HG03060 (cell line): ENCODE measurements at regions not wholly inside any gene's neighbourhood (a gene's known extent, or its start where the extent isn't known, plus 50 kb on each side); places are given as distances from the start of the nearest gene placed in this dataset.
"Not testable (repeated sequence)": the region's sequence is repeated elsewhere in the genome, so short reads cannot be mapped to it uniquely, and the experiment has no call there.

Experiments used
- ATAC-seq: cut with Tn5 transposase; IDR thresholded peaks from one replicate; pipeline ENCODE4 v1.9.1; 2021; ENCODE audit warnings: low read depth, moderate number of reproducible peaks; ENCODE audit not compliant: unreplicated experiment

- ATAC-seq, result no peak
Observed at GRCh38 chr10:108586424-108586823, 1336.9 kb downstream of the XPNPEP1 start.

- ATAC-seq, result no peak
Observed at GRCh38 chr10:108583877-108584276, 1339.4 kb downstream of the XPNPEP1 start.

- ATAC-seq, result no peak
Observed at GRCh38 chr10:108582888-108583287, 1340.4 kb downstream of the XPNPEP1 start.

GRCh38 chr10:108582387-108582786, 1340.9 kb downstream of the XPNPEP1 start:
- no peak for ATAC-seq

DNA sequence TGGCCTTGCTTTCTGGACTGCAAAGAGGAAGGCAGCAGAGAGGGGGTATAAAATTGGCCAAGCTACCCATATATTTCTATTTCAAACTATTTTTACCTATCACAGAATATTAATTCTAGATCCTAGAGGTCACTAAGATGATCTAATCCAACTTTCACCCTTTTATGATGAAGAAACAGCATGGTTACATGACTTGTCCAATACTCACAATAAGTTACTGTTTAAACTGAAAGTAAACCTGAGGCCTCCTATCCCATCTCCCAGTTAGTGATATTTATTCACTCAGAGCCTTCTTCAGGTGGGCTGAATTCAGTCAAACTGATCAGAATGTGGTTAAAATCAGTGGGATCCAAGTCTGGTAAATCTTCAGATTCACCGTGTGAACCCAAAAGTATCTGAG, 1345.1 kb downstream of the XPNPEP1 start:
- ATAC-seq, result no peak

GRCh38 chr10:108574233-108574632, 1349.1 kb downstream of the XPNPEP1 start:
- no peak for ATAC-seq

DNA sequence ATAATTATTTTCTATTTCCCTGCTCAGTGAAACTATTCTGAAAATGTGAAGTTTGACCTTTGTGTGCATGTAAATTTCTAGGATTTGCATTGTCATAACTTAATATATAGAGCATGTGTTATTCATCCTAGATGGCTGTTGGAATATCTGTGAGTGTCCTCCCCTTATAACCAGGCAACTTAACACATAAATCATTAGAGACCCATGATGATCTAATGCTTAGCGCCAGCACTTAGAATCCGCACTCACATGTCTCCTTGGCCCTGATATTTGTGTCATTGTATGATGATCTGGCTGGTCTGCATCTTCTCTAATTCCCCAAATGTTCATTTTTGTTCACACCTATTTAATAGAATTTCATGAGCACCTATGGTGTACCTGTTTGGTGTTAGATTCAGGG, 1354.5 kb downstream of the XPNPEP1 start:
- ATAC-seq, result no peak

- peak; percentile 55 for ATAC-seq
Observed at GRCh38 chr10:108567899-108568752, 1355.2 kb downstream of the XPNPEP1 start.

GRCh38 chr10:108566316-108567107, 1356.8 kb downstream of the XPNPEP1 start:
- ATAC-seq, result no peak

DNA sequence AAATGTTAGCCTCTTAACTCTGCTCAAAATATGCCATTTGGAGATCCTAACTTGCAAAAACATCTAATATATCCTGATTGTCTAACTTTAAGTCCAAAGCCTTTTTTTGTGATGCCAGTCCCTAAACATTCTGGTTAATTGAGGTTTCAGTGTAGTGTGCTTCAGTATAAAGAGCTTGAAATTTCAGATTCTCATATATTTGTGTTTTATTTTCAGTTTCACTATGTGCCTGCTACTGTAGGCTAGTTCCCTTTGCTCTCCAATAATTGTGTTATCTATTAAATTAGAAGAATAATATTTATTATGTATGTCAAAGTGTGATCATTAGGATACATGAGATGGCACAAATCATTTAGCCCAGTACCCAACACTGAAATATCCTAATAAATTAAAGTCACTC, 1361.2 kb downstream of the XPNPEP1 start:
- ATAC-seq, result no peak

DNA sequence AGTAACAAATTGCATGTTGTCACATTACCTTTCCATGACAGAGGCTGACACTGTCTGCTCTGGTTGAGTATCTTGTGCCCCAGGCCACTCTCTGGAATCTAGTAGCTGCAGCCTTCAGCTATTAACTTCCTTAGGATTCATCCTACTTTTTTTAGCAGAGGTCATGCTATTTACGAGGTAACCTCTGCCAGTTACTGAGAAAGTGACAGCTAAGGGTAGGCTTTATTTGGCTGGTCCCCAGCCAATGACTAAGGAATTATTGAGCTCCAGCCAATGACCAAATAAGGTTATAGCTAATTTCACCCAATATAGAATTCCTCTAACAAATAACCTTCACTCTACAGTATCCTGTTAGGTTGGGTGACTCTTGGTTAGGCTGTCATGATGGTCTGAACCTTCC, 1361.7 kb downstream of the XPNPEP1 start:
- ATAC-seq, result no peak

DNA sequence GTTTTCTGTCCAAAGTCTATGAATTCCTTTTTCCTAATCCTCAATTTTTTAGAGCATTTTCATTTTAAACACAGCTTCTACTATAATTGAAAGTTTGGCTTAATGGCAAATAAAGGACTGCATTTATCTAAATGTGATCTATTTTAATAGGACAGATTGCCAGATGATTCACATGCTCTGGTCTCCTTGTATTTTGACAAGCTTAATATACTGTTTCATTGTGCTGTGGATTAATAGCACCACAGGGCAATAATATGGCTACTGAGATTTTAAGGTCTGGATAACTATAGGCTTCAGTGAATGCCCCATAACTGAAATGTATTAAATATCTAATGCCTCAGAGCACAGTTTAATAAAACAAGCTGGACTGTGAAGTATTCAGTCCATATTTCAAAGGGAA, 1362.8 kb downstream of the XPNPEP1 start:
- no peak for ATAC-seq

DNA sequence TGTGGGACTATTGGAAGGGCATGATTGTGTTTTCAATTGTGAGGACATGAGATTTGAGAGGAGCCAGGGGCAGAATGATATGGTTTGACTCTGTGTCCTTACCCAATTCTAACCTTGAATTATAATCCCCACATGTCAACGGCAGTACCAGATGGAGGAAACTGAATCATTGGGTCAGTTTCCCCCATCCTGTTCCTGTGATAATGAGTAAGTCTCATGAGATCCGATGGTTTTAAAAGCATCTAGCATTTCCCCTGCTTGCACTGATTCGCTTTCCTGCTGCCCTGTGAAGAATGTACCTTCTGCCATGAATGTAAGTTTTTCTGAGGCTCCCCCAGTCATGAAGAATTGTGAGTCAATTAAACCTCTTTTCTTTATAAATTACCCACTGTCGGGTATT, 1367.1 kb downstream of the XPNPEP1 start:
- no peak for ATAC-seq

- ATAC-seq, result peak; percentile 66
Observed at GRCh38 chr10:108545921-108546320, 1377.4 kb downstream of the XPNPEP1 start.

- peak; percentile 54 for ATAC-seq
Observed at GRCh38 chr10:108544500-108545120, 1378.7 kb downstream of the XPNPEP1 start.

DNA sequence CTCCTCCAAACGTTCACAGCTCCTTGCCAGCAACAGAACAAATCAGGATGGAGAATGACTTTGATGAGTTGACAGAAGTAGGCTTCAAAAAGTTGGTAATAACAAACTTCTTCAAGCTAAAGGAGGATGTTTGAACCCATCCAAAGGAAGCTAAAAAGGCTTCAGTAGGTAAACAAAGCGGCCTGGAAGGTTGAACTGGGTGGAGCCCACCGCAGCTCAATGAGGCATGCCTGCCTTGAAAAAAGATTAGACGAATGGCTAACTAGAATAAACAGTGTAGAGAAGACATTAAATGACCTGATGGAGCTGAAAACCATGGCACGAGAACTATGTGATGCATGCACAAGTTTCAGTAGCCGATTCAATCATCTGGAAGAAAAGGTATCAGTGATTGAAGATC, 1369.0 kb upstream of the SORCS1 start:
- not testable (repeated sequence) for ATAC-seq

DNA sequence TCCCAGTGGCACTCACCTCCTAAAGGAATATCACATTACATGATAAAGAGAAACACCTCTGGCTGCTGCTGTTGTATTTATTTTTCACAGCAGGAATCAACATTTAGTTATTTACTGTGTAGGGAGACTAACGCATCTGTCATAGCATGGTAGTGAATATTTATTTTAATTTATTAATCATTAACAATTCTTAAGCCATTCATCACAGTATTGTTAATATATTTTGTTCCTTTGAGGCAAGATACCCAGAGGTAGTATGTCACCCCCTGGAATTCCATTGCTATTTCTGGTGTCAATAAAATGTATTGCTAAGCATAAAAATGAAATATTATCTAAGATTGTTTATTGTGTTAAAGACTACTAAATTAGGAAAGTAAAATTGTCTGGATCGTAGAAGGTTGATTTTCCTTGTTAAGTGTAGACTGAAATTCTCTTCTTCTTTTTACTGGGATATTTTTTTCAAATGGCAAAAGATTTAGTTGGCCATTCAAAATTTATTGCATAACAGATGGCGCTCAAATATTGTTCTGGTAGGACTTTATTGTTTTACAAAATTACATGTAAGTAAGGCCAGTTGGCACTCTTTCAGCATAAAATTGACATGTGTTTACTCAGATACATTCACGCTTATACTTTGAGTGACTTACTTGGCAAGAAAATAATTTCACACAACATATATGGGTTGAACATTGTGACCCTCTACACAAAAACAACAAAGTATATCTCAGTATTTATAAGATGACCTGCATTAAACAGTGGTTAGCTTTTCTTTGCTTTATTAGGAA, 1358.7 kb upstream of the SORCS1 start:
- ATAC-seq, result no peak

- ATAC-seq, result no peak
Observed at GRCh38 chr10:108521827-108522492, 1357.5 kb upstream of the SORCS1 start.

- no peak for ATAC-seq
Observed at GRCh38 chr10:108515821-108516220, 1351.3 kb upstream of the SORCS1 start.

- ATAC-seq, result no peak
Observed at GRCh38 chr10:108500396-108500795, 1335.9 kb upstream of the SORCS1 start.
